ENCODE measurements at regions not wholly inside any gene's neighbourhood (a gene's known extent, or its start where the extent isn't known, plus 50 kb on each side); places are given as distances from the start of the nearest gene placed in this dataset.

- TF ChIP-seq RFX5 (IDR thresholded peaks at IDR 0.05; ENCODE audit: borderline replicate concordance, low read depth, low read length), result no peak
- TF ChIP-seq RAD21 (IDR thresholded peaks at IDR 0.05 in 1 of 2, conservative IDR thresholded peaks at IDR 0.05 in 1 of 2; ENCODE audit: low read depth in 2 of 2, low read length in 2 of 2), result no peak
- no peak for TF ChIP-seq POLR2A (IDR thresholded peaks at IDR 0.05; ENCODE audit: control extremely low read depth in 1 of 2, low read depth in 2 of 2, low read length in 2 of 2)
- TF ChIP-seq KDM1A (IDR thresholded peaks at IDR 0.05; ENCODE audit: borderline replicate concordance, low read length), result no peak
- no peak for TF ChIP-seq YY1 (IDR thresholded peaks at IDR 0.05; ENCODE audit: low read depth, low read length)
- TF ChIP-seq SP2 (IDR thresholded peaks at IDR 0.05; ENCODE audit: low read length), result no peak
- no peak for TF ChIP-seq JUND (IDR thresholded peaks at IDR 0.05; ENCODE audit: low read length)
- no peak for TF ChIP-seq CTCF (IDR thresholded peaks at IDR 0.05; ENCODE audit: control extremely low read depth in 1 of 3, insufficient read depth in 1 of 3, low read depth in 1 of 3, low read length in 3 of 3)
- no peak for TF ChIP-seq SAP30 (IDR thresholded peaks at IDR 0.05; ENCODE audit: insufficient read depth, insufficient replicate concordance, low read length)
- no peak for TF ChIP-seq SIN3A (conservative IDR thresholded peaks at IDR 0.05 in 1 of 2, IDR thresholded peaks at IDR 0.05 in 1 of 2; ENCODE audit: low read depth in 1 of 2, low read length in 2 of 2)
- no peak for TF ChIP-seq SRF (IDR thresholded peaks at IDR 0.05; ENCODE audit: low read depth, low read length)
- TF ChIP-seq SP1 (IDR thresholded peaks at IDR 0.05; ENCODE audit: low read depth, low read length), result no peak
- TF ChIP-seq CHD7 (IDR thresholded peaks at IDR 0.05; ENCODE audit: insufficient replicate concordance, low read length), result no peak
Observed at GRCh38 chr16:73798471-73798870, 498.1 kb upstream of the PSMD7 start.

Measured in H1 (cell line).